ENCODE measurements at regions not wholly inside any gene's neighbourhood (a gene's known extent, or its start where the extent isn't known, plus 50 kb on each side); places are given as distances from the start of the nearest gene placed in this dataset.

- Mint-ChIP-seq H3K4me3 (no peak overlapping the region), H3K9me3 (ENCODE audit: insufficient read depth) (no peaks in the 10 kb centered on the region), H3K27ac (no peak overlapping the region), H3K27me3 (ENCODE audit: low read depth) (no peaks in the 10 kb centered on the region), H3K36me3 (ENCODE audit: low read depth) (no peaks in the 10 kb centered on the region), H3K4me1 (ENCODE audit: low read depth) (no peaks in the 10 kb centered on the region)
- no peak for DNase-seq
- no peak for ATAC-seq
- ChIA-PET POLR2A (no interaction called here), CTCF (no interaction called here)
These were observed 336.1 kb upstream of the POU3F2 start for GRCh38 chr6:98498144-98498775.

- H3K9me3 Mint-ChIP-seq (ENCODE audit: insufficient read depth): no peaks in the 10 kb centered on the region
- ATAC-seq: no peak
- ChIA-PET CTCF (interaction anchor here (0.7 kb wide), 1 partner anchor 69 kb away, joined by 3 read pairs; no protein-coding TSS in a partner anchor), POLR2A (no interaction called here)
- H3K27ac Mint-ChIP-seq: no peak overlapping the region
- DNase-seq: no peak
- no peaks in the 10 kb centered on the region for H3K36me3 Mint-ChIP-seq (ENCODE audit: low read depth)
- H3K4me1 Mint-ChIP-seq (ENCODE audit: low read depth): no peaks in the 10 kb centered on the region
- H3K27me3 Mint-ChIP-seq (ENCODE audit: low read depth): no peaks in the 10 kb centered on the region
- H3K4me3 Mint-ChIP-seq: no peak overlapping the region
These were observed 335.5 kb upstream of the POU3F2 start for GRCh38 chr6:98498866-98499265.

DNA sequence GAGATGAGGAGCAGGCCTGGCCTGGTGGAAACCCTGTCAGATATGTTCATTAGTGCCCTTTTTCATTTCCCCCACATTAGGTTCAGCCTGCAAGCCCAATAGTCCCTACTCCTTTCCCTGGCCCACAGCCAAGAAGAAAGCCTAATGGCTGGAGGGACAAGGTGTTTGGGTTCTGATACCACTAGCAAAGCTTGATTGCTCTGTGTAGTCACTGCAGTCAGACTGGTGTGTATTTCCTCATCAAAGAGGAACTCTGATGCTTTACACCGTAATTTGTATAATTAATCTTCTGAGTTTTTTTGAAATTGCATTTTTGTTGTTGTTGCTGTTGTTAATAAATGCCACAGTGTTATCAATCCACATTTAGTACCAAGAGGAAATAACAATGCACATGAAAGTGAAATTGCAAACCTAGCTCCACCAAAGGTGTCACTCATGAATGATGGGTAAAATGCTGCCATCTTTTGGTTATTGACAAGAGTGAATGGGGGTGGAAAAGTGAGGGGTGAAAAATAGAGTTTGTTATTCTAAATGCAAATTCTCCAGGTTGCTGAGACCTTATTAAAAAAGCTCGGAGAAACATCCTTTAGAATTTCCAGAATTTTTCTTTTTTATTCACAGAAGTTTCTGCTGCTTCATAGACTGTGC, 320.2 kb upstream of the POU3F2 start:
- ATAC-seq (no peak), DNase-seq (no peak)
- no peaks in the 10 kb centered on the region for H3K9me3 Mint-ChIP-seq (ENCODE audit: insufficient read depth)
- ChIA-PET POLR2A (no interaction called here), CTCF (no interaction called here)
- no peak overlapping the region for H3K27ac Mint-ChIP-seq
- no peaks in the 10 kb centered on the region for H3K27me3 Mint-ChIP-seq (ENCODE audit: low read depth)
- H3K36me3 Mint-ChIP-seq (ENCODE audit: low read depth): no peaks in the 10 kb centered on the region
- no peak overlapping the region for H3K4me3 Mint-ChIP-seq
- no peaks in the 10 kb centered on the region for H3K4me1 Mint-ChIP-seq (ENCODE audit: low read depth)

GRCh38 chr6:98514796-98515195, 319.6 kb upstream of the POU3F2 start:
- CTCF ChIA-PET: no interaction called here
- ATAC-seq (no peak), DNase-seq (no peak)
- H3K4me3 Mint-ChIP-seq: no peak overlapping the region
- H3K4me1 Mint-ChIP-seq (ENCODE audit: low read depth): no peaks in the 10 kb centered on the region
- H3K27me3 Mint-ChIP-seq (ENCODE audit: low read depth): no peaks in the 10 kb centered on the region
- POLR2A ChIA-PET: no interaction called here
- H3K27ac Mint-ChIP-seq: no peak overlapping the region
- no peaks in the 10 kb centered on the region for H3K36me3 Mint-ChIP-seq (ENCODE audit: low read depth)
- H3K9me3 Mint-ChIP-seq (ENCODE audit: insufficient read depth): no peaks in the 10 kb centered on the region

DNA sequence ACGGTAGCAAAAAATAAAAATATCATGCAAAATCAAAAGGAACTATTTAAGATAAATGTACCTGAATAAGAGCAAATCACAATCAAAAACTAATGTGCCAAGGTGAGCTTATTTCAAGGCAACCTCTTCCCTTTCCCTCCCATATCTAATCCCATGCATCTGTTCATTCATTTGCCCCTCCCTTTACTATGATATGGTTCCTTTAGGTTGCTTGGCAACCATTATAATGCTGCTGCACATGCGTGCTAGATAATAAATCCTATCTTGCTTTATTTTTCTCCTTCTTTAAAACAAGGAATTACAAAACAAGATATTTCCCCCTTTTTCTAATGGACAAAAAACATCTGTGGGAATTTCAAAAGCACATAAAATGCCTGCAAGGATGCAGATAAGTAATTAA, 318.2 kb upstream of the POU3F2 start:
- no peaks in the 10 kb centered on the region for H3K9me3 Mint-ChIP-seq (ENCODE audit: insufficient read depth)
- H3K27me3 Mint-ChIP-seq (ENCODE audit: low read depth): no peaks in the 10 kb centered on the region
- no peak overlapping the region for H3K4me3 Mint-ChIP-seq
- CTCF ChIA-PET: no interaction called here
- H3K27ac Mint-ChIP-seq: no peak overlapping the region
- DNase-seq (no peak), ATAC-seq (no peak)
- POLR2A ChIA-PET: no interaction called here
- no peaks in the 10 kb centered on the region for H3K36me3 Mint-ChIP-seq (ENCODE audit: low read depth)
- no peaks in the 10 kb centered on the region for H3K4me1 Mint-ChIP-seq (ENCODE audit: low read depth)

- Mint-ChIP-seq H3K27me3 (ENCODE audit: low read depth) (no peaks in the 10 kb centered on the region), H3K36me3 (ENCODE audit: low read depth) (no peaks in the 10 kb centered on the region), H3K4me1 (ENCODE audit: low read depth) (no peaks in the 10 kb centered on the region), H3K4me3 (no peak overlapping the region), H3K9me3 (ENCODE audit: insufficient read depth) (no peaks in the 10 kb centered on the region), H3K27ac (no peak overlapping the region)
- POLR2A ChIA-PET: no interaction called here
- no peak for DNase-seq
- ATAC-seq: no peak
- CTCF ChIA-PET: no interaction called here
These were observed 317.5 kb upstream of the POU3F2 start for GRCh38 chr6:98516866-98517265.

GRCh38 chr6:98525860-98526259, 308.5 kb upstream of the POU3F2 start:
- ATAC-seq (no peak), DNase-seq (no peak)
- ChIA-PET POLR2A (no interaction called here), CTCF (no interaction called here)
- Mint-ChIP-seq H3K36me3 (ENCODE audit: low read depth) (no peaks in the 10 kb centered on the region), H3K9me3 (ENCODE audit: insufficient read depth) (no peaks in the 10 kb centered on the region), H3K27ac (no peak overlapping the region), H3K27me3 (ENCODE audit: low read depth) (no peaks in the 10 kb centered on the region), H3K4me3 (no peak overlapping the region), H3K4me1 (ENCODE audit: low read depth) (no peaks in the 10 kb centered on the region)

GRCh38 chr6:98526465-98526864, 307.9 kb upstream of the POU3F2 start:
- Mint-ChIP-seq H3K4me1 (ENCODE audit: low read depth) (no peaks in the 10 kb centered on the region), H3K27ac (no peak overlapping the region), H3K4me3 (no peak overlapping the region), H3K27me3 (ENCODE audit: low read depth) (no peaks in the 10 kb centered on the region), H3K36me3 (ENCODE audit: low read depth) (no peaks in the 10 kb centered on the region), H3K9me3 (ENCODE audit: insufficient read depth) (no peaks in the 10 kb centered on the region)
- ATAC-seq (no peak), DNase-seq (no peak)
- POLR2A ChIA-PET: no interaction called here
- CTCF ChIA-PET: no interaction called here

DNA sequence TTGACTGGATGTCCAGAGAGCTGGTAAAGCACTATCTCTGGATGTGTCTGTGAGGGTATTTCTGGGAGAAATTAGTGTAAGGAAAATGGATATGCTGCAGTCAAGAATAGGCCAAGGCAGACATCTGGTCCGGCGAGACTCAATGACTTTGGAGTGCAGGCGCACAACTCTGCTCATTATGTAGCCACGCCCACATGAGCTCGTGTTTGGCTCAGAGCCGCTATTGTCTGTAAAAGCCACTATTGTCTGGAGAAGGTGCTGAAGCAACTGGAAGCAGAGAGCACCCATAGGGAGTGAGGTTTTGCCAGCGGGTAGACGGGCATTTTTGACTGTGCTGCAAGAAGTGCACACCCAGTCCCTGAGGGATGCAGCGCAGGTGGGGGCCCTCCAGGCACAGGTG, 305.0 kb upstream of the POU3F2 start:
- no peaks in the 10 kb centered on the region for H3K27me3 Mint-ChIP-seq (ENCODE audit: low read depth)
- no peaks in the 10 kb centered on the region for H3K4me1 Mint-ChIP-seq (ENCODE audit: low read depth)
- no peak overlapping the region for H3K4me3 Mint-ChIP-seq
- no peak for DNase-seq
- no peak overlapping the region for H3K27ac Mint-ChIP-seq
- ATAC-seq: no peak
- POLR2A ChIA-PET: no interaction called here
- CTCF ChIA-PET: no interaction called here
- H3K9me3 Mint-ChIP-seq (ENCODE audit: insufficient read depth): no peaks in the 10 kb centered on the region
- H3K36me3 Mint-ChIP-seq (ENCODE audit: low read depth): no peaks in the 10 kb centered on the region

DNA sequence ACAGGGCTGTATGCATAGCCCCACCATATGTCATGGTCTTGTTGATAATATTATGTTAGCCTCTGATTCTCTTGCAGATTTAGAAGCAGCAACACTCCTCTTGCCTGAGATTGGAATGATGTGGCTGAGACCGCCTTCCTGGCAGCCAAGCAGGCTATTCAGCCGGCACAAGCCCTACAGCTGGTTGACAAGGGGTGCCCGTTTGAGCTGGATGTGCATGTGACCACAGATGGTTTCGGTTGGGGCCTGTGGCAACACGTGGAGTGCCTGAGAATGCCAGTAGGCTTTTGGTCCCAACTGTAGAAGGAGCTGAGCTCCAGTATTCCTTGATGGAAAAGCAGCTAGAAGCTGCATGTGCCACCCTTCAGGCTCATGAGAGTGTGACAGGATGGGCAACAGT, 303.6 kb upstream of the POU3F2 start:
- POLR2A ChIA-PET: no interaction called here
- no peaks in the 10 kb centered on the region for H3K4me1 Mint-ChIP-seq (ENCODE audit: low read depth)

GRCh38 chr6:98532004-98532403, 302.4 kb upstream of the POU3F2 start:
- Mint-ChIP-seq H3K36me3 (ENCODE audit: low read depth) (no peaks in the 10 kb centered on the region), H3K27me3 (ENCODE audit: low read depth) (no peaks in the 10 kb centered on the region), H3K4me1 (ENCODE audit: low read depth) (no peaks in the 10 kb centered on the region), H3K4me3 (no peak overlapping the region), H3K9me3 (ENCODE audit: insufficient read depth) (no peaks in the 10 kb centered on the region), H3K27ac (no peak overlapping the region)
- ChIA-PET CTCF (no interaction called here), POLR2A (no interaction called here)
- ATAC-seq: no peak
- no peak for DNase-seq

More for the DNA sequence above, 303.6 kb upstream of the POU3F2 start:
- ATAC-seq: no peak
- DNase-seq: no peak
- Mint-ChIP-seq H3K9me3 (ENCODE audit: insufficient read depth) (no peaks in the 10 kb centered on the region), H3K27me3 (ENCODE audit: low read depth) (no peaks in the 10 kb centered on the region), H3K4me3 (no peak overlapping the region), H3K36me3 (ENCODE audit: low read depth) (no peaks in the 10 kb centered on the region), H3K27ac (no peak overlapping the region)
- CTCF ChIA-PET: no interaction called here

DNA sequence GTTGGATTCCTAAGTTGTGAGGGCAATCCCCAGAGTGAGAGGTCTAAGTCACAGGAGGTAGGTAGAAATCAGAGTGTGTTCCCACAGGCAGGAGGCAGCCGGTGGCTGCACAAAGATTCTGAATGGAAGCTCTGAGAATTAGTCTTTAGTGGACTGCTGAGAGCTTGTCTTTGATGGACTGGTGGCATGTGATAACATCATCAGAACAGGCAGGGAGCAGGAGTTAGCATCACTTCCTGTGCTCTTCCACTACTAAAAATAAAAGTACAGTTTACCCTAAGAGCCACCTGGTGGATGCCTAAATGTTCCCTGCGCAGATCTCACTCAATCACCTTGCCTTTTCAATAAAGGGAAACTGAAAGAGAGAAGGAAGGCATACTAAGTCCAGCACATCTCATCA, 294.6 kb upstream of the POU3F2 start:
- no peak for DNase-seq
- no peaks in the 10 kb centered on the region for H3K36me3 Mint-ChIP-seq (ENCODE audit: low read depth)
- no peak for ATAC-seq
- no peak overlapping the region for H3K27ac Mint-ChIP-seq
- no peaks in the 10 kb centered on the region for H3K9me3 Mint-ChIP-seq (ENCODE audit: insufficient read depth)
- no peak overlapping the region for H3K4me3 Mint-ChIP-seq
- POLR2A ChIA-PET: no interaction called here
- no peaks in the 10 kb centered on the region for H3K27me3 Mint-ChIP-seq (ENCODE audit: low read depth)
- H3K4me1 Mint-ChIP-seq (ENCODE audit: low read depth): no peaks in the 10 kb centered on the region
- CTCF ChIA-PET: no interaction called here

GRCh38 chr6:98546376-98546775, 288.0 kb upstream of the POU3F2 start:
- no peak overlapping the region for H3K4me3 Mint-ChIP-seq
- H3K9me3 Mint-ChIP-seq (ENCODE audit: insufficient read depth): no peaks in the 10 kb centered on the region
- DNase-seq: no peak
- no peaks in the 10 kb centered on the region for H3K27me3 Mint-ChIP-seq (ENCODE audit: low read depth)
- no peaks in the 10 kb centered on the region for H3K36me3 Mint-ChIP-seq (ENCODE audit: low read depth)
- no peak overlapping the region for H3K27ac Mint-ChIP-seq
- ChIA-PET POLR2A (no interaction called here), CTCF (no interaction called here)
- H3K4me1 Mint-ChIP-seq (ENCODE audit: low read depth): no peaks in the 10 kb centered on the region
- ATAC-seq: no peak
